Endothelial cell (in vitro differentiated cells): ENCODE measurements at regions not wholly inside any gene's neighbourhood (a gene's known extent, or its start where the extent isn't known, plus 50 kb on each side); places are given as distances from the start of the nearest gene placed in this dataset.

ENCODE experiments used
- DNase-seq: peaks from one replicate; pipeline ENCODE4 v3.0.0; 2021; ENCODE audit warnings: low spot score
- H3K27ac Mint-ChIP-seq: one replicate; pipeline ENCODE4 v1.8.0; 2021; ENCODE audit warnings: mixed read lengths, inconsistent platforms; ENCODE audit not compliant: unreplicated experiment
- H3K27me3 Mint-ChIP-seq: one replicate; pipeline ENCODE4 v1.8.0; 2021; ENCODE audit warnings: mild to moderate bottlenecking, moderate library complexity, mixed read lengths, inconsistent platforms; ENCODE audit not compliant: unreplicated experiment
- H3K36me3 Mint-ChIP-seq: one replicate; pipeline ENCODE4 v1.8.0; 2021; ENCODE audit warnings: mild to moderate bottlenecking, low read depth, mixed read lengths, inconsistent platforms; ENCODE audit not compliant: unreplicated experiment
- H3K4me1 Mint-ChIP-seq: one replicate; pipeline ENCODE4 v1.8.0; 2021; ENCODE audit warnings: mild to moderate bottlenecking, mixed read lengths, inconsistent platforms; ENCODE audit not compliant: unreplicated experiment
- H3K4me3 Mint-ChIP-seq: one replicate; pipeline ENCODE4 v1.8.0; 2021; ENCODE audit warnings: mild to moderate bottlenecking, mixed read lengths, inconsistent platforms; ENCODE audit not compliant: unreplicated experiment
- H3K9me3 Mint-ChIP-seq: one replicate; pipeline ENCODE4 v1.8.0; 2021; ENCODE audit warnings: mixed read lengths, inconsistent platforms; ENCODE audit not compliant: unreplicated experiment
- CTCF ChIP-seq: fragments of 200-600 bp; sonication (generic); IDR thresholded peaks from one replicate; pipeline ENCODE4 v1.5.0; 2021; ENCODE audit warnings: antibody characterized with exemption; ENCODE audit not compliant: unreplicated experiment

- H3K4me1 Mint-ChIP-seq: no peaks in the 10 kb centered on the region
- H3K27ac Mint-ChIP-seq: no peak overlapping the region
- H3K36me3 Mint-ChIP-seq: peaks cover 3% of the 10 kb centered on the region
- H3K4me3 Mint-ChIP-seq: no peak overlapping the region
- DNase-seq: no peak
- TF ChIP-seq CTCF: no peak
- no peaks in the 10 kb centered on the region for H3K27me3 Mint-ChIP-seq
- no peaks in the 10 kb centered on the region for H3K9me3 Mint-ChIP-seq
Measured at GRCh38 chr16:9185381-9185780, 93.9 kb downstream of the HAPSTR1 start.

- no peak for TF ChIP-seq CTCF
- Mint-ChIP-seq H3K36me3 (peaks cover 3% of the 10 kb centered on the region), H3K27me3 (no peaks in the 10 kb centered on the region), H3K4me1 (no peaks in the 10 kb centered on the region), H3K27ac (no peak overlapping the region), H3K4me3 (no peak overlapping the region), H3K9me3 (no peaks in the 10 kb centered on the region)
- DNase-seq: no peak
Measured at GRCh38 chr16:9186061-9186460, 94.6 kb downstream of the HAPSTR1 start.

- Mint-ChIP-seq H3K27ac (no peak overlapping the region), H3K4me3 (no peak overlapping the region), H3K4me1 (no peaks in the 10 kb centered on the region), H3K27me3 (no peaks in the 10 kb centered on the region), H3K36me3 (no peaks in the 10 kb centered on the region), H3K9me3 (no peaks in the 10 kb centered on the region)
- no peak for DNase-seq
- TF ChIP-seq CTCF: no peak
Measured at GRCh38 chr16:9188721-9189120, 97.3 kb downstream of the HAPSTR1 start.

- Mint-ChIP-seq H3K36me3 (no peaks in the 10 kb centered on the region), H3K4me1 (no peaks in the 10 kb centered on the region), H3K27me3 (no peaks in the 10 kb centered on the region), H3K9me3 (no peaks in the 10 kb centered on the region), H3K27ac (no peak overlapping the region), H3K4me3 (no peak overlapping the region)
- TF ChIP-seq CTCF: no peak
- DNase-seq: no peak
Measured at GRCh38 chr16:9191274-9191850, 99.9 kb downstream of the HAPSTR1 start.

- H3K4me3 Mint-ChIP-seq: no peak overlapping the region
- no peaks in the 10 kb centered on the region for H3K4me1 Mint-ChIP-seq
Measured at GRCh38 chr16:9192746-9193145, 101.3 kb downstream of the HAPSTR1 start.

More at GRCh38 chr16:9192746-9193145, 101.3 kb downstream of the HAPSTR1 start:
- no peak overlapping the region for H3K27ac Mint-ChIP-seq
- H3K36me3 Mint-ChIP-seq: no peaks in the 10 kb centered on the region
- no peaks in the 10 kb centered on the region for H3K9me3 Mint-ChIP-seq
- no peak for TF ChIP-seq CTCF
- no peak for DNase-seq
- H3K27me3 Mint-ChIP-seq: no peaks in the 10 kb centered on the region
